SK-N-SH (cell line): ENCODE measurements at regions not wholly inside any gene's neighbourhood (a gene's known extent, or its start where the extent isn't known, plus 50 kb on each side); places are given as distances from the start of the nearest gene placed in this dataset.

ENCODE experiments used
- CTCF ChIA-PET: fragments of 300-600, 350-600 bp; formaldehyde crosslinking; extraction: SDS; loops from one replicate; lab custom pipeline; 2021; lab: Yijun Ruan, JAX
- POLR2A ChIA-PET: fragments of 350-600 bp; sonication (Branson Sonifier 250); formaldehyde crosslinking; extraction: SDS; loops from one replicate; lab custom pipeline; 2020; ENCODE audit warnings: antibody characterized with exemption, inconsistent platforms; lab: Yijun Ruan, JAX
- DNase-seq: peaks from one replicate; pipeline ENCODE4 v3.0.0; 2012
- H2AFZ ChIP-seq: fragments of 200-600 bp; sonication (generic); 2 replicates; pipeline ENCODE4 v1.8.1; 2016; ENCODE audit warnings: antibody characterized with exemption, mild to moderate bottlenecking, low read depth
- H3F3A ChIP-seq: fragments of 200-600 bp; sonication (generic); replicated peaks from 2 replicates; pipeline ENCODE3; 2016; ENCODE audit warnings: antibody characterized with exemption, mild to moderate bottlenecking; ENCODE audit not compliant: insufficient read depth
- H3K27ac ChIP-seq, 2 experiments: fragments of 200-500 bp in 1 of 2; fragments of 200-600 bp in 1 of 2; sonication (Bioruptor generic) in 1 of 2; sonication (generic), shearing (Covaris generic) in 1 of 2; 2 replicates each; pipeline versions ENCODE4 v1.5.1 to v1.6.1; 2014 to 2016; ENCODE audit warnings: low read depth in 2 of 2, inconsistent platforms in 1 of 2, low read length in 1 of 2, mild to moderate bottlenecking in 1 of 2, mixed read lengths in 1 of 2
- H3K27me3 ChIP-seq: fragments of 200-600 bp; sonication (generic), shearing (Covaris generic); 2 replicates; pipeline ENCODE4 v1.6.1; 2016; ENCODE audit warnings: mixed run types; ENCODE audit not compliant: insufficient read depth
- H3K36me3 ChIP-seq, 2 experiments: fragments of 200-500 bp in 1 of 2; fragments of 200-600 bp in 1 of 2; sonication (Bioruptor generic) in 1 of 2; sonication (generic) in 1 of 2; replicated peaks in 1 of 2; 2 replicates each; pipeline versions ENCODE3 to v1.5.1; 2014 to 2016; ENCODE audit warnings: low read length in 1 of 2, mild to moderate bottlenecking in 1 of 2; ENCODE audit not compliant: insufficient read depth in 2 of 2, control insufficient read depth in 1 of 2
- H3K4me1 ChIP-seq, 2 experiments: fragments of 200-500 bp in 1 of 2; fragments of 200-600 bp in 1 of 2; sonication (Bioruptor generic) in 1 of 2; sonication (generic), shearing (Covaris generic) in 1 of 2; 2 replicates each; pipeline versions ENCODE4 v1.5.1 to v1.6.1; 2014 to 2016; ENCODE audit warnings: low read depth in 1 of 2, low read length in 1 of 2, mixed run types in 1 of 2; ENCODE audit not compliant: insufficient read depth in 2 of 2, control insufficient read depth in 1 of 2
- H3K4me2 ChIP-seq: fragments of 200-600 bp; sonication (generic), shearing (Covaris generic); 2 replicates; pipeline ENCODE4 v1.6.1; 2017; ENCODE audit warnings: mixed run types
- H3K4me3 ChIP-seq, 2 experiments: fragments of 200-500 bp in 1 of 2; fragments of 200-600 bp in 1 of 2; sonication (Bioruptor generic) in 1 of 2; sonication (generic), shearing (Covaris generic) in 1 of 2; 2 replicates each; pipeline versions ENCODE4 v1.5.1 to v1.8.1; 2014 to 2016; ENCODE audit warnings: low read depth in 2 of 2, inconsistent platforms in 1 of 2, low read length in 1 of 2, mild to moderate bottlenecking in 1 of 2, mixed read lengths in 1 of 2, moderate library complexity in 1 of 2
- H3K79me2 ChIP-seq: fragments of 200-600 bp; sonication (generic); 2 replicates; pipeline ENCODE4 v1.8.1; 2017; ENCODE audit warnings: mild to moderate bottlenecking; ENCODE audit not compliant: insufficient read depth
- H3K9ac ChIP-seq: fragments of 200-600 bp; sonication (generic); 2 replicates; pipeline ENCODE4 v1.6.1; 2017; ENCODE audit warnings: mixed run types
- H3K9me2 ChIP-seq: fragments of 200-600 bp; sonication (generic); 2 replicates; pipeline ENCODE4 v1.6.1; 2017; ENCODE audit warnings: mixed run types
- H3K9me3 ChIP-seq: fragments of 200-600 bp; sonication (generic); 2 replicates; pipeline ENCODE4 v1.6.1; 2017; ENCODE audit warnings: mixed run types, mild to moderate bottlenecking, moderate library complexity
- H4K20me1 ChIP-seq: fragments of 200-600 bp; sonication (generic); 2 replicates; pipeline ENCODE4 v1.6.1; 2017; ENCODE audit warnings: mild to moderate bottlenecking, mixed run types; ENCODE audit not compliant: insufficient read depth
- ELF1 ChIP-seq: IDR thresholded peaks from 2 replicates; pipeline ENCODE4 v1.4.0; 2012
- FOSL2 ChIP-seq: IDR thresholded peaks from 2 replicates; pipeline ENCODE4 v1.4.0; 2012; ENCODE audit warnings: low read depth, mild to moderate bottlenecking, moderate library complexity, borderline replicate concordance
- FOXM1 ChIP-seq: IDR thresholded peaks from 2 replicates; pipeline ENCODE4 v1.4.0; 2012; ENCODE audit warnings: low read depth, mild to moderate bottlenecking
- GATA2 ChIP-seq: sonication (generic); formaldehyde crosslinking; IDR thresholded peaks from 2 replicates; pipeline ENCODE4 v1.5.0; 2020; ENCODE audit warnings: mild to moderate bottlenecking, missing genetic modification reagents
- JUND ChIP-seq: IDR thresholded peaks from 2 replicates; pipeline ENCODE4 v1.4.0; 2012
- MAX ChIP-seq: IDR thresholded peaks from 2 replicates; pipeline ENCODE4 v1.4.0; 2012; ENCODE audit warnings: low read depth
- MEF2A ChIP-seq: IDR thresholded peaks from 2 replicates; pipeline ENCODE4 v1.4.0; 2012; ENCODE audit warnings: low read depth, borderline replicate concordance
- NRF1 ChIP-seq: IDR thresholded peaks from 2 replicates; pipeline ENCODE4 v1.6.1; 2012; ENCODE audit warnings: low read depth, mild to moderate bottlenecking, low read length
- PBX3 ChIP-seq: IDR thresholded peaks from 2 replicates; pipeline ENCODE4; 2012
- RAD21 ChIP-seq: IDR thresholded peaks from 2 replicates; pipeline ENCODE4 v1.6.1; 2012; ENCODE audit warnings: mild to moderate bottlenecking, low read length
- RCOR1 ChIP-seq: fragments of 150-350 bp; IDR thresholded peaks from 2 replicates; pipeline ENCODE4 v1.6.1; 2017; ENCODE audit warnings: antibody characterized with exemption, low read length
- REST ChIP-seq: IDR thresholded peaks from 2 replicates; pipeline ENCODE4 v1.6.1; 2012; ENCODE audit warnings: mild to moderate bottlenecking, low read depth, low read length, moderate library complexity
- SIN3A ChIP-seq: IDR thresholded peaks from 2 replicates; pipeline ENCODE4 v1.6.1; 2012; ENCODE audit warnings: low read depth, mild to moderate bottlenecking, low read length, moderate library complexity, borderline replicate concordance
- SMC3 ChIP-seq: IDR thresholded peaks from 2 replicates; pipeline ENCODE4 v1.6.1; 2012; ENCODE audit warnings: low read depth, low read length, improper control_type of control experiment
- TCF12 ChIP-seq: IDR thresholded peaks from 2 replicates; pipeline ENCODE4 v1.4.0; 2012
- TEAD4 ChIP-seq: IDR thresholded peaks from 2 replicates; pipeline ENCODE4 v1.4.0; 2012; ENCODE audit warnings: mild to moderate bottlenecking, borderline replicate concordance; ENCODE audit not compliant: insufficient read depth
- USF1 ChIP-seq: IDR thresholded peaks from 2 replicates; pipeline ENCODE4 v1.4.0; 2012; ENCODE audit warnings: low read depth, borderline replicate concordance
- USF2 ChIP-seq: fragments of 150-350 bp; IDR thresholded peaks from 2 replicates; pipeline ENCODE4 v1.6.1; 2017; ENCODE audit warnings: antibody characterized with exemption, low read length, low read depth, borderline replicate concordance
- WGBS: methylation state at CpG from one replicate; pipeline ENCODE4 v1.1.6; 2017; ENCODE audit warnings: low lambda C conversion rate; 5-methylcytosine and 5-hydroxymethylcytosine counted together
- TF ChIP-seq, protein P1 (sequence below): fragments of 200-600 bp; sonication (generic); IDR thresholded peaks from 2 replicates; pipeline ENCODE4 v1.6.1; 2017; ENCODE audit warnings: antibody characterized with exemption, mild to moderate bottlenecking, moderate library complexity

- ChIA-PET POLR2A (no interaction called here), CTCF (interaction anchor here (0.7 kb wide), 1 partner anchor 55 kb away, joined by 3 read pairs; no protein-coding TSS in a partner anchor)
- Histone ChIP-seq H3K9me2 (no peaks in the 10 kb centered on the region), H3F3A (no peaks in the 10 kb centered on the region), H3K36me3 (no peaks in the 10 kb centered on the region), H3K9me3 (no peaks in the 10 kb centered on the region), H3K27me3 (no peaks in the 10 kb centered on the region; the same call in 1 of the 2 replicates), H4K20me1 (no peaks in the 10 kb centered on the region), H3K4me3 (no peak overlapping the region), H3K27ac (no peak overlapping the region; a peak in 1 of 4 replicates), H3K9ac (no peak overlapping the region), H3K4me1 (no peaks in the 10 kb centered on the region), H2AFZ (no peak overlapping the region), H3K79me2 (no peaks in the 10 kb centered on the region), H3K4me2 (no peak overlapping the region)
- TF ChIP-seq SMC3 (no peak), USF2 (no peak), USF1 (no peak), MEF2A (no peak), PBX3 (no peak), FOXM1 (no peak), TCF12 (no peak), SIN3A (no peak), FOSL2 (no peak), JUND (no peak)
- TF ChIP-seq, protein P1, sequence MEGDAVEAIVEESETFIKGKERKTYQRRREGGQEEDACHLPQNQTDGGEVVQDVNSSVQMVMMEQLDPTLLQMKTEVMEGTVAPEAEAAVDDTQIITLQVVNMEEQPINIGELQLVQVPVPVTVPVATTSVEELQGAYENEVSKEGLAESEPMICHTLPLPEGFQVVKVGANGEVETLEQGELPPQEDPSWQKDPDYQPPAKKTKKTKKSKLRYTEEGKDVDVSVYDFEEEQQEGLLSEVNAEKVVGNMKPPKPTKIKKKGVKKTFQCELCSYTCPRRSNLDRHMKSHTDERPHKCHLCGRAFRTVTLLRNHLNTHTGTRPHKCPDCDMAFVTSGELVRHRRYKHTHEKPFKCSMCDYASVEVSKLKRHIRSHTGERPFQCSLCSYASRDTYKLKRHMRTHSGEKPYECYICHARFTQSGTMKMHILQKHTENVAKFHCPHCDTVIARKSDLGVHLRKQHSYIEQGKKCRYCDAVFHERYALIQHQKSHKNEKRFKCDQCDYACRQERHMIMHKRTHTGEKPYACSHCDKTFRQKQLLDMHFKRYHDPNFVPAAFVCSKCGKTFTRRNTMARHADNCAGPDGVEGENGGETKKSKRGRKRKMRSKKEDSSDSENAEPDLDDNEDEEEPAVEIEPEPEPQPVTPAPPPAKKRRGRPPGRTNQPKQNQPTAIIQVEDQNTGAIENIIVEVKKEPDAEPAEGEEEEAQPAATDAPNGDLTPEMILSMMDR, result no peak
- 1% methylated on average over 5 of the region's 6 CpGs for WGBS
- no peak for DNase-seq
Observed at GRCh38 chr10:44510379-44511115, 125.7 kb upstream of the CXCL12 start.

DNA sequence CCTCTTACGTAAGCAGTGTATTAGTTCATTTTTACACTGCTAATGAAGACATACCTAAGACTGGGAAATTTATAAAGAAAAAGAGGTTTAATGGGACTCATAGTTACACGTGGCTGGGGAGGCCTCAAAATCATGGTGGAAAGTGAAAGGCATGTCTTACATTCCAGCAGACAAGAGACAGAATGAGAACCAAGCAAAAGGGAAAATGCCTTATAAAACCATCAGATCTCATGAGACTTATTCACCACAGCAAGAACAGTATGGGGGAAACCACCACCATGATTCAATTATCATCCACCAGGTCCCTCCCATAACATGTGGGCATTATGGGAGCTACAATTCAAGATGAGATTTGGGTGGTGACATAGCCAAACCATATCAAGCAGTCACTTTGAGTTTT is 126.3 kb upstream of the CXCL12 start:
- no peaks in the 10 kb centered on the region for H4K20me1 ChIP-seq
- no peak overlapping the region for H3K9ac ChIP-seq
- no peaks in the 10 kb centered on the region for H3K36me3 ChIP-seq
- no peak for DNase-seq
- H3K9me2 ChIP-seq, result no peaks in the 10 kb centered on the region
- 3% methylated on average over 2 of the region's 2 CpGs for WGBS
- ChIA-PET CTCF (no interaction called here), POLR2A (no interaction called here)
- no peaks in the 10 kb centered on the region for H3F3A ChIP-seq
- no peaks in the 10 kb centered on the region for H3K79me2 ChIP-seq
- no peak overlapping the region for H2AFZ ChIP-seq
- no peak overlapping the region; a peak in 1 of 4 replicates for H3K27ac ChIP-seq
- H3K9me3 ChIP-seq, result no peaks in the 10 kb centered on the region
- H3K4me2 ChIP-seq, result no peak overlapping the region
- H3K4me1 ChIP-seq, result no peaks in the 10 kb centered on the region
- H3K27me3 ChIP-seq, result no peaks in the 10 kb centered on the region; the same call in 1 of the 2 replicates
- H3K4me3 ChIP-seq, result no peak overlapping the region
- TF ChIP-seq FOXM1, result no peak
- TF ChIP-seq ELF1, result no peak
- no peak for TF ChIP-seq GATA2 (CRISPR knock-in tag)
- no peak for TF ChIP-seq RCOR1
- no peak for TF ChIP-seq NRF1
- TF ChIP-seq REST, result no peak
- no peak for TF ChIP-seq MAX
- no peak for TF ChIP-seq RAD21
- no peak for TF ChIP-seq TEAD4
